C4-2B (cell line): ENCODE measurements at regions not wholly inside any gene's neighbourhood (a gene's known extent, or its start where the extent isn't known, plus 50 kb on each side); places are given as distances from the start of the nearest gene placed in this dataset.
A peak's percentile ranks its signal among the peaks of the same experiment; 100 is the strongest.

Source experiments
- H3K27ac ChIP-seq: fragments of 450-650 bp; 2 replicates; pipeline ENCODE4 v1.5.1; 2017
- ZFX ChIP-seq: fragments of 450-650 bp; IDR thresholded peaks from 2 replicates; pipeline ENCODE4 v1.6.1; 2017
- TF ChIP-seq, protein P1 (sequence below): fragments of 450-650 bp; conservative IDR thresholded peaks from 2 replicates; pipeline ENCODE4 v1.5.1; 2017; ENCODE audit warnings: mild to moderate bottlenecking

DNA sequence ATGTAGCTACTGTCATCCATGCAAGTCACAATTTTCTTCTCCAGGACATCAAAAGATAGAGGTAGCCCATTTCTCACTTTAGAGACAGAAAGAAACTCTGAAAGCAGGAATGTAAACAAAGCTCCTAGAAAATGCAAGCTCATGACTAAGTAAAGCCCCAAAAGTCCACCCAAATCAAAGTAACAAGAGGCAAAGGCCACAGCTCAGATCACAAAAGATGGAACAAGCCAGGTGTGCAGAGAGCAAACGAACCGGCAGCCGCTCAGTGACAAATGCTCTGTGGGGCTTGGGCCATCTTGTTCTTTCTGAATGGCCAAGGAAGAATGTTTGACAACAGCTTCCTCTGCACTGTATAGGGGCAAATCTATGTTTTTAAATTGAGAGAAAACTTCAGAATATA, 201.0 kb downstream of the CYRIA start:
- H3K27ac ChIP-seq = no peak overlapping the region
- TF ChIP-seq ZFX = no peak
- TF ChIP-seq, protein P1, sequence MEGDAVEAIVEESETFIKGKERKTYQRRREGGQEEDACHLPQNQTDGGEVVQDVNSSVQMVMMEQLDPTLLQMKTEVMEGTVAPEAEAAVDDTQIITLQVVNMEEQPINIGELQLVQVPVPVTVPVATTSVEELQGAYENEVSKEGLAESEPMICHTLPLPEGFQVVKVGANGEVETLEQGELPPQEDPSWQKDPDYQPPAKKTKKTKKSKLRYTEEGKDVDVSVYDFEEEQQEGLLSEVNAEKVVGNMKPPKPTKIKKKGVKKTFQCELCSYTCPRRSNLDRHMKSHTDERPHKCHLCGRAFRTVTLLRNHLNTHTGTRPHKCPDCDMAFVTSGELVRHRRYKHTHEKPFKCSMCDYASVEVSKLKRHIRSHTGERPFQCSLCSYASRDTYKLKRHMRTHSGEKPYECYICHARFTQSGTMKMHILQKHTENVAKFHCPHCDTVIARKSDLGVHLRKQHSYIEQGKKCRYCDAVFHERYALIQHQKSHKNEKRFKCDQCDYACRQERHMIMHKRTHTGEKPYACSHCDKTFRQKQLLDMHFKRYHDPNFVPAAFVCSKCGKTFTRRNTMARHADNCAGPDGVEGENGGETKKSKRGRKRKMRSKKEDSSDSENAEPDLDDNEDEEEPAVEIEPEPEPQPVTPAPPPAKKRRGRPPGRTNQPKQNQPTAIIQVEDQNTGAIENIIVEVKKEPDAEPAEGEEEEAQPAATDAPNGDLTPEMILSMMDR = no peak

DNA sequence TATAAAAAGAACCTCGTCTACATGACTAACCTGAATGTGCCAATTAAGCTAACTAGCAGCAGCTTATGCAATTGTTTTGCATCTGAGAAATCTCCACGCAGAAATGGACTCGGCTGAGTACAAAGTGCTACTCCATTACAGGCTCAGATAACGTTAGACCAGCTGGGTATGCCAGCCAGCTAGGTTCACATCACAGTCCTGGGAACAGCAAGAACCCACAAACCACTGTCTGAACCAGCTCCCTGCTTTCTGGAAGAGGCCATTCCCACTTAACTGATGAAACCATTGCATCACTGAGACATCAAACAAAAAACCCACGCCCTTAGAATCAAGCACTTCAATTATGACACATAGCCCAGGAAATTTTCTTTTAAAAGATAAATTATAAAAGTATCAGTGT, 202.7 kb downstream of the CYRIA start:
- TF ChIP-seq ZFX = no peak
- TF ChIP-seq, protein P1 = no peak
- no peak overlapping the region for H3K27ac ChIP-seq

DNA sequence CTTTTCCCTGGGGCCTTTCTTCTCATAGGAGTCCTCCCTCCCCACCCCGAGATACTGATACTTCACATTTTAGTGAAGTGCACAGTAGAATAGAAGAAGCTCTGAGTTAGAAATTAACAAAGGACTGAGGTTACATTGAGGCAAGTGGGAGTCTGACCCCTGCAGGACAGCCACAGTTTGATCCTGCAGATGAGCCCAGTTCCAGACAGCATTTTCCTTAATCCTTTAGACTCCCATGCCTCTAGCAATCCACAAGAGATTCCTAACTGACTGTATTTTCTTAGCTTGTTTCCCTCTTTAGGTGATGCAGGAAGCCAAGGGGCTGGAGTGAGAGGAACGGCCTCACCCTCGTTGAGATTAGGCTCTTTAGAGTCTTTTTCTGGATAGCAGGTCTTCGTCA, 204.0 kb downstream of the CYRIA start:
- TF ChIP-seq, protein P1 = peak; percentile 8; the same call in 1 of the 2 replicates
- no peak for TF ChIP-seq ZFX
- H3K27ac ChIP-seq = no peak overlapping the region

DNA sequence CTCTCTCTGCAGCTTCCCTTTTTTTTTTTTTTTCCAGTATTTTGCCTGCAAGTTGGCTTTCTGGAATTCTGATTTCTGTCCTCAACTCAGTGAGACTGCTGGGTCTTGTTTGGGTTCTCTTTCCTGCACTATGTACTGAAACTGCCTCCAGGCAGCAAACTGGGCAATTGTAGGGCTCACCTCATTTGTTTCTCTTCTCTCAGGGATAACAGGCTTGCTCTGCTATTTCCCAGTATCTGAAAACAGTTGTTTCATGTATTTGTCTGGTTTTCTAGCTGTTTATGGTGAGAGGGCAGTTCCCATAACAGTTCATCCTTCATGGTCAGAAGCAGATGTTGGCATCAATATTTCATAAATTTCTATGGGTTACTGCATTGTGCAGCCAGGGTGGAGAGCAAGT, 206.0 kb downstream of the CYRIA start:
- H3K27ac ChIP-seq = no peak overlapping the region
- no peak for TF ChIP-seq ZFX
- TF ChIP-seq, protein P1 = no peak

DNA sequence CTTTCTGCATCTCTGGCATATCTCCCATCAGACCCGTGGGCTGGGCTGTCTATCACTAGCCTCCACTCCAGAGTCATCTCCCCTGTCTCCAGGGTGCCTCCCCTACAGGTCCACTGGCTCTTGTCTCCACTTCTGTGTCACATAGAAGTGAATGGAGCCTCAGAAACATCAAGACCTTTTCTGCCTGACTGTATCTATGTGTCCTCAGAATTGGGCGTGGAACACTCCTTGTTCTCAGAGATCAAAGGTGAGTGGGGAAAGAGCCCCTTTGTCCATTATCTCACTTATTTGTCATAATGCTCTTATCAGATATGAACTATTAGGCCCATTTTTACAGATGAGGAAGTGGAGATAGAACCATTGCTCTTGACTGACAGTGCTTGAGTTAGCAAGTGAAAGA, 211.0 kb downstream of the CYRIA start:
- no peak overlapping the region for H3K27ac ChIP-seq
- no peak for TF ChIP-seq ZFX
- TF ChIP-seq, protein P1 = no peak

DNA sequence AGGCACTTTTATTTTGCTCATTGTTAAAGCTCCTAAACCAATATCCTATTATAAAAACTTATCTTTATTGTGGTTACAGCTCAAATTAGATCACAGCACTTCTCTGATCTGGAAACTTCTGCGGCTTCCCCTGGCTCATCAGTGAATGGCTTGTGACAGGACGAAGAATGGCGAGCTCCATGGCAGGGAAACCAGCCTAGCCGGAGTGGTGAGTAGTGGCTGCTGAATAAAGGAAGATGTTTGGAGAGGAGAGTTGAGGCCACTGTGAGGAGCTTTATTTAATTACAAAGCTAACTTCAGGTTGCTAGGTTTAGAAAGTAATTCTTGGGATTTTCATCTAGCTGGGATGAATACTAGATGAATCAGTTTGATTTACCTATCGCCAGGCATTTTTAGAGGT, 213.5 kb downstream of the CYRIA start:
- TF ChIP-seq, protein P1 = no peak
- no peak for TF ChIP-seq ZFX
- no peak overlapping the region for H3K27ac ChIP-seq

DNA sequence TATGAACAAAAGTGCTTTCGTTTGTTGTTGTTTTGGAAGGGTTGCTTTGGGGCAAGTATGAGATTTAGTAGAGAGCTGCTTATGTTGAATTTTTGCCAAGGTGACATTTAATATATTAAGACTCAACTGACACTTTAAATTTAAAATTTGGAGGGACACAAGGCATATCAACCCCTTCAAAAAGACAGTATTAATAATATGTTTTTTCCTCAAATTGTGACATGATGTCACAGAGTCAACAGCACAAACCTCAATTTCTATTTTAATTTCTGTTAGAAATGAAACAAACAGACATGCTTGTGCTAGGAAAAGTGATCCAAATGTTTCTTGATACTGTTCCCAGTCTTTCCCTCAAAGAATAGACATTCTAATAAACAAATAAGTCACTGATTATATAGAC, 218.9 kb downstream of the CYRIA start:
- no peak overlapping the region for H3K27ac ChIP-seq
- no peak for TF ChIP-seq ZFX
- TF ChIP-seq, protein P1 = no peak
